A673 (cell line): ENCODE measurements at regions not wholly inside any gene's neighbourhood (a gene's known extent, or its start where the extent isn't known, plus 50 kb on each side); places are given as distances from the start of the nearest gene placed in this dataset.

ENCODE experiments used
- CTCF ChIP-seq: fragments of 300-800, 200-600 bp; sonication (generic); conservative IDR thresholded peaks from 2 replicates; pipeline ENCODE4 v1.5.1; 2017; ENCODE audit warnings: low read depth, mild to moderate bottlenecking, antibody characterized with exemption, low read length, moderate library complexity, mixed read lengths
- EZH2 ChIP-seq: fragments of 200-600 bp; sonication (generic); IDR thresholded peaks from 2 replicates; pipeline ENCODE4 v1.6.1; 2017; ENCODE audit warnings: borderline replicate concordance, low read depth, mild to moderate bottlenecking, mixed read lengths, antibody characterized with exemption, low read length; ENCODE audit not compliant: poor library complexity, severe bottlenecking

GRCh38 chr3:187900993-187901755 lies 155.9 kb upstream of the BCL6 start:
- no peak for TF ChIP-seq CTCF
- no peak for TF ChIP-seq EZH2
